Mucosa of descending colon (tissue), 3 donors: ENCODE measurements at regions not wholly inside any gene's neighbourhood (a gene's known extent, or its start where the extent isn't known, plus 50 kb on each side); places are given as distances from the start of the nearest gene placed in this dataset.

Experiments used
- ATAC-seq: fragments of 200-7000 bp; cut with Tn5 transposase; one replicate; pipeline ENCODE4 v1.9.1; 2020; ENCODE audit warnings: mild to moderate bottlenecking, moderate library complexity
- DNase-seq, 3 donors: peaks; one replicate each; pipeline ENCODE4 v3.0.0-alpha.2; 2020
- H3K36me3 ChIP-seq: fragments of 200-600 bp; one replicate; pipeline ENCODE4 v1.8.0; 2021; ENCODE audit warnings: low read depth, mild to moderate bottlenecking
- H3K4me1 ChIP-seq: fragments of 200-600 bp; one replicate; pipeline ENCODE4 v1.8.0; 2021; ENCODE audit warnings: low read depth, mild to moderate bottlenecking
- H3K4me3 ChIP-seq: fragments of 200-600 bp; one replicate; pipeline ENCODE4 v1.8.0; 2021; ENCODE audit warnings: mild to moderate bottlenecking
- H3K9me3 ChIP-seq: fragments of 200-600 bp; one replicate; pipeline ENCODE4 v1.8.0; 2021; ENCODE audit warnings: mild to moderate bottlenecking
- intact Hi-C, 2 donors: fragments of 100-400 bp; cut with DNase I in 1 of 2; cut with micrococcal nuclease in 1 of 2; formaldehyde crosslinking; loops; one replicate each; pipeline versions ENCODE4 v1.11.0 to v1.11.1; 2022; cut with DNase I, micrococcal nuclease
- TF ChIP-seq, protein P1 (sequence below): fragments of 200-600 bp; IDR thresholded peaks from one replicate; pipeline ENCODE4 v1.8.0; 2022; ENCODE audit warnings: antibody characterized with exemption, mild to moderate bottlenecking
- donor health status: DM: no; HTN: no; CAD: no; lungs with moderate emphysema.
- donor health status: DM: no; HTN: no; CAD: no.
- donor health status: DM: no; HTN: yes; CAD: no.

DNA sequence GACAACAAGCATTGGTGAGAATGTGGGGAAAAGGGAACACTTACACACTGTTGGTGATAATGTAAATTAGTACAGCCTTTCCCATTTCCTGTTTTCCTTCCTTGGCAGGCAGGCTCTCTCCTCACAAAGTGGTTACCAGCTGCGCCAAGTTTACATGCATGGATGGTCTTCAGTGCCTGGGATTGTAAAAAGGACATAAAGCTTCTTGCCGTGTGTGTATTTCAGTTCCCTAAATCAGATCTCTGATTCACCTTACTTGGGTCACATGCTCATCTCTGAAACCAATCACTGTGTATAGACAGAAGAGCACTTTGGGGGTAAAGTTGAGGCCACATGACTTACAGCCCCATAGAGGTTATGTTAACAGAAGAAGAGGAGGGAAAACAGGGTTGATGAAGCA is 92.8 kb downstream of the CAVIN4 start:
- no peaks in the 10 kb centered on the region for H3K36me3 ChIP-seq
- ATAC-seq (no peak), DNase-seq (no peak)
- TF ChIP-seq, protein P1, sequence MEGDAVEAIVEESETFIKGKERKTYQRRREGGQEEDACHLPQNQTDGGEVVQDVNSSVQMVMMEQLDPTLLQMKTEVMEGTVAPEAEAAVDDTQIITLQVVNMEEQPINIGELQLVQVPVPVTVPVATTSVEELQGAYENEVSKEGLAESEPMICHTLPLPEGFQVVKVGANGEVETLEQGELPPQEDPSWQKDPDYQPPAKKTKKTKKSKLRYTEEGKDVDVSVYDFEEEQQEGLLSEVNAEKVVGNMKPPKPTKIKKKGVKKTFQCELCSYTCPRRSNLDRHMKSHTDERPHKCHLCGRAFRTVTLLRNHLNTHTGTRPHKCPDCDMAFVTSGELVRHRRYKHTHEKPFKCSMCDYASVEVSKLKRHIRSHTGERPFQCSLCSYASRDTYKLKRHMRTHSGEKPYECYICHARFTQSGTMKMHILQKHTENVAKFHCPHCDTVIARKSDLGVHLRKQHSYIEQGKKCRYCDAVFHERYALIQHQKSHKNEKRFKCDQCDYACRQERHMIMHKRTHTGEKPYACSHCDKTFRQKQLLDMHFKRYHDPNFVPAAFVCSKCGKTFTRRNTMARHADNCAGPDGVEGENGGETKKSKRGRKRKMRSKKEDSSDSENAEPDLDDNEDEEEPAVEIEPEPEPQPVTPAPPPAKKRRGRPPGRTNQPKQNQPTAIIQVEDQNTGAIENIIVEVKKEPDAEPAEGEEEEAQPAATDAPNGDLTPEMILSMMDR: no peak
- no peaks in the 10 kb centered on the region for H3K4me1 ChIP-seq
- no peak overlapping the region for H3K4me3 ChIP-seq
- intact Hi-C loops: no loop called here
- H3K9me3 ChIP-seq: no peaks in the 10 kb centered on the region

DNA sequence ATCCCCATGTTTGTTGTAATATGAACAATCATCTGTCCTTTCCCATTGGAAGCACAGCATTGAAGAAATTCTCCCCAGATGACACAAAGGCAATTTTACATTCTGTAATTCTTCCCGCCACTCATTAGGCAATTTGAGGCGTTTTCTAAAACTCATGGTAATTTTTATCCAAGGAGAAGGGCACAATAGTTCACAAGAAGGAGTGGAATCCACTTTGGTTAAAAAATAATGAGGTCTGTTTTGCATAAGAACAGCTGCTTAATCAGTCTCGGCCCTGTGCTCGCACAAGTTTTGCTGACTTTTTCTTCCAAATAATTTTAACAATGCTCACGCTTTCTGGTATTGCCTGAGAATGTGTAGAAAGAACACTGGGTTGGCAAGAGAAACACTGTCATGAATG is 94.0 kb downstream of the CAVIN4 start:
- ATAC-seq (no peak), DNase-seq (no peak)
- TF ChIP-seq, protein P1: no peak
- Histone ChIP-seq H3K36me3 (no peaks in the 10 kb centered on the region), H3K9me3 (no peaks in the 10 kb centered on the region), H3K4me3 (no peak overlapping the region), H3K4me1 (no peaks in the 10 kb centered on the region)
- intact Hi-C loops: no loop called here

DNA sequence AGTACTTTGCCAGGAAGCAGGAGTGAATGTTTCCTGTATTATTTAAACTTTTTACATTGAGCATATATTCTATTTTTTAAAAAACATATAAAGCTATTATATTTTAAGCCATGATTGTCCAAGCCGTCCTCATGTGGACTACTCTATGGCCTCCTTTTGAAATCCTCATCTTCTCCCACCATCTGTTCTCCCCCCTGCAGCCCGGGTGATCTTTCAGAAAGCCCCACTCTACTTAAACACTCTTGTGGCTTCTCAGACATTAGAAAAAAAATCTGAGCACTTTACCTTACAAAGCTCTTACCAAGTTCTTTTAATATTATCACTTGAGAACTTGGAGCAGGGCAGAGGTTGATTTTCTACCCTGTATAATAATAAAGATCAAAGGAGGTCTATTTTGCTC is 95.4 kb downstream of the CAVIN4 start:
- H3K4me1 ChIP-seq: no peaks in the 10 kb centered on the region
- ATAC-seq (no peak), DNase-seq (no peak)
- H3K9me3 ChIP-seq: no peaks in the 10 kb centered on the region
- intact Hi-C loops: no loop called here
- TF ChIP-seq, protein P1: no peak
- no peaks in the 10 kb centered on the region for H3K36me3 ChIP-seq
- H3K4me3 ChIP-seq: no peak overlapping the region

DNA sequence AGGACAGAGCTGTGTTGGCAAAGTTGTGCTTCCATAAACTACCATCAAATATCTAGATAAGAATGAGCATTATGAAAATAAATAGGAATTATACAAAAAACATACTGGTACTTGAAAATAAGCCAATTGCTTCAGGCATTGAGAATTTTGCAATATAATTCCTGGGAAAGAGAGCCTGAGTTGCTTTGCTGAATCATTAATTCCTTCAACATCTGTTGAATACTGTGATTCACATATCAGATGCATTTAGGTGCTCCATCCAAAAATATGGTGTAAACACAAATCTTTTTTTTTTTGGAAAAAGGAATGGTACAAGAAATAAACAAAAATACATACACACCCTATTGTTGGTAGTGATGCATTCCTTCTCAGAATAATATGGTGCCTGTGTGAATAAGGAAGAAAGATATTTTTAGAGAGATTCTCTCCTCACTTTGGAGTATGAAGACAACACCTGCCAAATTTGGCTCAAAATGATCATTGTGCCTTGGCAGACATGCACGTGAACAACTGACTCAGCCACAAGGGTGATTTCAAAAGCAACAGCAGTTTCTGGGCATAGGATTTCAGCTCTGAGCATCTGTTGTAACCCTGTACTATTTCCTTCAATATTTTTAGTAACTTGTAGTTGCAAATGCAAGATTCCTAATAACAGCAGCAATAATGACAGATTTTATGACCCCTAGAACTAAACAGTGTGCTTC is 96.7 kb downstream of the CAVIN4 start:
- Histone ChIP-seq H3K36me3 (no peaks in the 10 kb centered on the region), H3K4me1 (no peaks in the 10 kb centered on the region), H3K9me3 (no peaks in the 10 kb centered on the region), H3K4me3 (no peak overlapping the region)
- TF ChIP-seq, protein P1: no peak
- ATAC-seq (no peak), DNase-seq (no peak)
- intact Hi-C loops: no loop called here

DNA sequence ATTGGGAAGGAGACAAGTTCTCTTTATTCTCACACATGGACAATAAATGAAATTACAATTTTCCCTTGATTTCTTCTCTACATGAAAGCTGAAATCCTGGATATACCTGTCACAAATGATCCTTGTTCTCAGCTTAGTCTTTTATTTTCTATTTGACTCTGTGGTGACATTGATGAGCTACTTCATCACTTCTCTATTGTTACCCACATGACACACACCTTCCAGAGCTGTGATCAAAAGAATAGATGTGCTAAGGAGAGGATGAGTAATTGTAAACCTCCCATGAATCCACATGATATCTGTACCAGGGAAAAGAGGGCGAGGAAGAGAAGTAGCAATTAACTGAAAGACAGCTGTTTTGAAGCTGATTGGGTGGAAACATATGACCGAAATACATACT is 102.0 kb downstream of the CAVIN4 start:
- no peak for ATAC-seq
- TF ChIP-seq, protein P1: no peak
- Histone ChIP-seq H3K9me3 (no peaks in the 10 kb centered on the region), H3K36me3 (no peaks in the 10 kb centered on the region), H3K4me1 (no peaks in the 10 kb centered on the region), H3K4me3 (no peak overlapping the region)
- intact Hi-C loops: no loop called here
- no peak for DNase-seq

DNA sequence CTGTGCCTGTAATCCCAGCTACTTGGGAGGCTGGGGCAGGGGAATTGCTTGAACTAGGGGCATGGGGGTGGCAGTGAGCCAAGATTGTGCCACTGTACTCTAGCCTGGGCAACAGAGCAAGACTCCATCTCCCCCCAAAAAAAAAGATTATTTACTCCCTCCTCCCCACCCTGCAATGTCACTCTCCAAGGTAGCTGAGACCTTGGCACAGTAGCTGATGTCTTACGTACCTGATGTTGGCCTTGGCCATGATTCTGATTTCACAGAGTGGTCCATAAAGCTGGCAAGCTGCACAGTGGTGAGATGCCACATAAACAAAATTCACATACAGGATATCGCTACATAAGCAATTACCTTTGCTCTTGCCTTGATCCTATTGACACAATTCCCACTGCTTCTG is 108.5 kb downstream of the CAVIN4 start:
- TF ChIP-seq, protein P1: no peak
- Histone ChIP-seq H3K9me3 (no peaks in the 10 kb centered on the region), H3K36me3 (no peaks in the 10 kb centered on the region), H3K4me3 (no peak overlapping the region), H3K4me1 (no peaks in the 10 kb centered on the region)
- intact Hi-C loops: no loop called here
- ATAC-seq: no peak
- no peak for DNase-seq
